HEK293T (cell line): ENCODE measurements at regions not wholly inside any gene's neighbourhood (a gene's known extent, or its start where the extent isn't known, plus 50 kb on each side); places are given as distances from the start of the nearest gene placed in this dataset.

Experiments
- CTCF ChIA-PET: fragments of 350-600 bp; formaldehyde crosslinking; extraction: SDS; loops from one replicate; lab custom pipeline; 2021; ENCODE audit warnings: antibody characterized with exemption, inconsistent platforms; lab: Yijun Ruan, JAX
- POLR2A ChIA-PET: fragments of 350-600 bp; formaldehyde crosslinking; extraction: SDS; loops from one replicate; lab custom pipeline; 2020; ENCODE audit warnings: antibody characterized with exemption, inconsistent platforms; lab: Yijun Ruan, JAX
- DNase-seq: peaks from one replicate; pipeline ENCODE4 v3.0.0; 2012; ENCODE audit warnings: mixed read lengths; ENCODE audit errors: extremely low spot score
- ARNT ChIP-seq: fragments of 450-650 bp; IDR thresholded peaks from 2 replicates; pipeline ENCODE4 v1.6.1; 2017; ENCODE audit warnings: mild to moderate bottlenecking
- BHLHE40 ChIP-seq: fragments of 450-650 bp; IDR thresholded peaks from 2 replicates; pipeline ENCODE4 v1.6.1; 2016; ENCODE audit warnings: mild to moderate bottlenecking, moderate library complexity, borderline replicate concordance
- CTBP1 ChIP-seq: fragments of 450-650 bp; IDR thresholded peaks from 2 replicates; pipeline ENCODE4 v1.6.1; 2016; ENCODE audit warnings: borderline replicate concordance
- ELF4 ChIP-seq: fragments of 450-650 bp; IDR thresholded peaks from 2 replicates; pipeline ENCODE4 v1.6.1; 2017; ENCODE audit warnings: antibody characterized with exemption
- FOXA1 ChIP-seq: fragments of 450-650 bp; IDR thresholded peaks from 2 replicates; pipeline ENCODE4 v1.6.1; 2016; ENCODE audit warnings: mild to moderate bottlenecking
- FOXK2 ChIP-seq: fragments of 450-650 bp; IDR thresholded peaks from 2 replicates; pipeline ENCODE4 v1.6.1; 2016; ENCODE audit warnings: mild to moderate bottlenecking
- FOXM1 ChIP-seq: fragments of 450-650 bp; IDR thresholded peaks from 2 replicates; pipeline ENCODE4 v1.6.1; 2017; ENCODE audit warnings: mild to moderate bottlenecking, borderline replicate concordance
- HDGF ChIP-seq: fragments of 450-650 bp; IDR thresholded peaks from 2 replicates; pipeline ENCODE4 v1.6.1; 2017; ENCODE audit warnings: antibody characterized with exemption, borderline replicate concordance
- L3MBTL2 ChIP-seq: fragments of 450-650 bp; conservative IDR thresholded peaks from 2 replicates; pipeline ENCODE4 v1.6.1; 2016; ENCODE audit warnings: mild to moderate bottlenecking
- LEF1 ChIP-seq: fragments of 450-650 bp; IDR thresholded peaks from 2 replicates; pipeline ENCODE4 v1.6.1; 2017; ENCODE audit warnings: mild to moderate bottlenecking, borderline replicate concordance
- NFRKB ChIP-seq: fragments of 450-650 bp; IDR thresholded peaks from 2 replicates; pipeline ENCODE4 v1.6.1; 2016; ENCODE audit warnings: mild to moderate bottlenecking, moderate library complexity
- PKNOX1 ChIP-seq: fragments of 450-650 bp; IDR thresholded peaks from 2 replicates; pipeline ENCODE4 v1.6.1; 2016
- SP1 ChIP-seq: fragments of 450-650 bp; IDR thresholded peaks from 2 replicates; pipeline ENCODE4 v1.6.1; 2017
- SUZ12 ChIP-seq: fragments of 450-650 bp; IDR thresholded peaks from 2 replicates; pipeline ENCODE4 v1.6.1; 2016; ENCODE audit warnings: mild to moderate bottlenecking
- TARDBP ChIP-seq: fragments of 450-650 bp; IDR thresholded peaks from 2 replicates; pipeline ENCODE4 v1.6.1; 2016
- ZNF384 ChIP-seq: fragments of 450-650 bp; IDR thresholded peaks from 2 replicates; pipeline ENCODE4 v1.6.1; 2016

DNA sequence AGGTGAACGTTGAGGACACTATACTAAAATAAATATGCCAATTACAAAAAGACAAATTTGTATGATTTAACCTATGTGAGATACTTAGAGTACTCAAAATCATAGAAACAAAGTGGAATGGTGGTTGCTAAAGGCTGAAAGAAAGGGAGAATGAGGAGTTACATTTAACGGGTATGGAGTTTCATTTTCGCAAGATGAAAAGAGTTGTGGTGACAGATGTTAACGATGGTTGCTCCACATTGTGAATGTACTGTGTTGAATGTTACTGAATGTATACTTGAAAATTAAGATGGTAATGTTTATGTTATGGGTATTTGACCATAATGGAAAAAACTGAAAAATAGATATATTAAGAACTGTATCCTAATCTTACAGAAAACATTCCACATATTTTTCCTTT, 51.3 kb upstream of the MOCS2 start:
- ChIA-PET CTCF (no interaction called here), POLR2A (no interaction called here)
- DNase-seq = no peak
- no peak for TF ChIP-seq PKNOX1
- no peak for TF ChIP-seq SUZ12
- TF ChIP-seq FOXA1 = no peak
- no peak for TF ChIP-seq BHLHE40
- no peak for TF ChIP-seq L3MBTL2
- no peak for TF ChIP-seq LEF1
- no peak for TF ChIP-seq FOXK2

DNA sequence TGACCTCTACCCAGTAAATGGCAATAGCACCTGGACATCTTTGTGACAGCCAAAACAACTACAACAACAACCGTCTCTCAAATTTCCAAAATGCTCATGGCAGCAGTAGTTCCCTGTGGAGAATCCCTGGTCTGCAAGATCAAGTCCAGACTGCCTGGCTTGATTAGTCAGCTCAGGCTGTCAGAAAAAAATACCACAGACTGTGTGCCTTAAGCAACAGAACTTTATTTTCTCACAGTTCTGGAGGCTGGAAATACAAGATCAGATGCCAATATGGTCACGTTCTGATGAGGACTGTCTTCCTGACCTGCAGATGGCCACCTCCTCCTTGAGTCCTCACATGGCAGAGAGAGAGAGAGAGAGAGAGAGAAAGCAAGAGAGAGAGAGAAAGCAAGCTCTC, 52.3 kb upstream of the MOCS2 start:
- POLR2A ChIA-PET = no interaction called here
- DNase-seq = no peak
- no peak for TF ChIP-seq CTBP1
- no peak for TF ChIP-seq ZNF384
- no peak for TF ChIP-seq TARDBP
- no peak for TF ChIP-seq HDGF
- CTCF ChIA-PET = no interaction called here

DNA sequence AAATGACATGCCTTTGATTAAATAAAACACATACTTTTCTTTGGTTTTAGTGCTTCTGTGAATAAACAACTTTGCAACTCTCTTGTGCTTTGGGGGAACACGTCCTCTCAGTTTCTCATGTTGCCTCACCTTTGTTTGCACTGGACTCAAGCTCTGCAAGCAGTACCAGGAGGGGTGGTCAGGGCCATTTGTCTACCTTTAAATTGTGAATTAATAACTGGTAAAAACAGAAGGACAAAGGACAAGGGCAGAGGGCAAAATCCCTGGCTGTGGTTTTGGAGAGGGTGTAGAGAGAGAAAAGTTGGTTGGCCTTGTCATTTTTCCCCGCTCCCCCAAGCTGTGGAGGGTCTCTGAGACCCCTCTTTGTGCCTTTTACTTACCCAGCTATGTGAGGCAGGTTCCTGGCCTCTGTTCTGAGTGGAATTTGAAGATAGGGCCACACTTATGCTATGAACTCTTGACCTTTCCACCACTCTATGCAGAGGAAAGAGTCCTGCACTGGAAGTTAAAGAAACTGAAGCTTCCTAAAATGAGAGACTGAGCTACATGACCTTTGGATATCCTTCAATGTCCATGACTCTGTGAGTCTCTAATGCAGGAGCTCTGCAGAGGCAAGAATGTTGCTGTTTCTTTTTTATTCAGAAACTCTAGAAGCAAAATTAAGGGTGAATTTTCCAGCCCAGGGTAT, 55.1 kb upstream of the MOCS2 start:
- TF ChIP-seq CTBP1 (no peak), ELF4 (no peak)
- CTCF ChIA-PET = no interaction called here
- POLR2A ChIA-PET = interaction anchor here (1.3 kb wide), 1 partner anchor 55 kb away, joined by 3 read pairs; the partner anchor contains the start of gene MOCS2
- DNase-seq = no peak

DNA sequence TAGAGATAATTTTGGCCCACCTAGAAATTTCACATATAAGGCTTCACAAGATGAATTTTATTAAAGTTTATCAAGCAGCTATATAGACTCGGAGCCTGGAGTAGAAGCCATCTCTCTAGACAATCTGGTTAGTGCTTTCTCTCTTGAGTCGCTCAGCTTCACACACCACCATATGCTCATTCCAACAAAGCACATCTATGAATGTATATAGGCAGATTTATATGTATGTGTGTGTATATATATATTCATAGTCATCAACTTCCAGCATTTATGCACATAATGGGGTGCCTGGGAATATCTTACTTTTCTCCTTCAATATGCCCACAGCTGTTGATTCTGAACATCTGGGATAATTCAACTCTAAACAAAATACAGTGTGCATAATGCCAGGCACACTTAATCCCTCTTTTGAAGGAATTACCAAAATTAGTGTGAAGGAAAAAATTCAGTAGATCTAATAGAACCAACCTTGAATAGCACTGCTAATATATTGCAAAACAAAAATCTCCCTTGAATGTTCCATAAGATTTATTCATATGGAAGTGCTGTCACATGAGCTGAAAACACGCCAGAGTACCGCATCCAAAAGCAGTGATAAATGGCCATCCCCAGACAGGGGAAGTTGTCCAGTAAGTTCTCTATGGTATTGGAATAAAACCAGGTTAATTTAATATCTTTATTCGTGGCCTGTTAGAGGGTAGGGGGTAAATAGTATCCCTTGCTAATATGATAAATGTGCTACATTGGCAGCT, 56.0 kb upstream of the MOCS2 start:
- ChIA-PET POLR2A (interaction anchor here (0.6 kb wide), 1 partner anchor 13 kb away, joined by 3 read pairs; no protein-coding TSS in a partner anchor), CTCF (no interaction called here)
- TF ChIP-seq CTBP1 = no peak
- no peak for TF ChIP-seq FOXK2
- no peak for TF ChIP-seq SUZ12
- no peak for TF ChIP-seq LEF1
- TF ChIP-seq FOXA1 = no peak
- no peak for TF ChIP-seq SP1
- no peak for TF ChIP-seq TARDBP
- TF ChIP-seq HDGF = no peak
- TF ChIP-seq NFRKB = no peak
- TF ChIP-seq L3MBTL2 = no peak
- no peak for TF ChIP-seq FOXM1
- no peak for TF ChIP-seq ARNT
- no peak for TF ChIP-seq ZNF384
- no peak for DNase-seq

- ChIA-PET POLR2A (no interaction called here), CTCF (no interaction called here)
- TF ChIP-seq LEF1 = no peak
- no peak for TF ChIP-seq FOXK2
- TF ChIP-seq FOXM1 = no peak
- TF ChIP-seq L3MBTL2 = no peak
- no peak for TF ChIP-seq ZNF384
- TF ChIP-seq BHLHE40 = no peak
- no peak for TF ChIP-seq SP1
- TF ChIP-seq ARNT = no peak
- no peak for DNase-seq
Measured at GRCh38 chr5:53166183-53166495, 56.6 kb upstream of the MOCS2 start.

- no peak for DNase-seq
- TF ChIP-seq BHLHE40 (no peak), FOXA1 (no peak), PKNOX1 (no peak), HDGF (no peak), NFRKB (no peak), CTBP1 (no peak), L3MBTL2 (no peak), ARNT (no peak), SUZ12 (no peak), FOXK2 (no peak), ELF4 (no peak), FOXM1 (no peak), TARDBP (no peak), ZNF384 (no peak), SP1 (no peak), LEF1 (no peak)
- CTCF ChIA-PET = no interaction called here
- POLR2A ChIA-PET = no interaction called here
Measured at GRCh38 chr5:53167836-53168235, 58.3 kb upstream of the MOCS2 start.

DNA sequence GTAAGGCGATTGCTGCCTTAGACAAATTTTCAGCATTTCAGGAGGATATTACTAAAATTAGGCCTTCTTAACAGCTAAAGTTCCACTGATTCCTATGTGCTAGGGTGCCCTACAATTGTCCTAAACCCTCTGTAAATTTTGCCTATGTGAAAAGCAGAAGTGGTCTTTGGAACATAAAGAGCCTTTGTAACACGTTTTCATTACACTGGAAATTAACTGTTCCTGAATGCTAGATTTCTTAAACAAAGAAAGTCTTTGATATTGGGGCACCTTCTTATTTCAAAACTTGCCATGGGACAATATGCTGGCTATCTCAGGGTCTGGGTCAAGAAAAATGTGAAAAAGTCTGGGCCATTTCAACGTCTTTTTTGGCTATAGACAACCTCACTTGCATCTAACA, 60.4 kb upstream of the MOCS2 start:
- CTCF ChIA-PET = interaction anchor here (0.5 to 0.7 kb wide), 2 partner anchors 222 to 1065 kb away, joined by 3 read pairs; no protein-coding TSS in a partner anchor
- POLR2A ChIA-PET = no interaction called here
- TF ChIP-seq HDGF = no peak
- no peak for TF ChIP-seq ELF4
- TF ChIP-seq CTBP1 = no peak
- no peak for TF ChIP-seq FOXK2
- TF ChIP-seq LEF1 = no peak
- TF ChIP-seq NFRKB = no peak
- no peak for TF ChIP-seq L3MBTL2
- no peak for TF ChIP-seq SP1
- no peak for TF ChIP-seq PKNOX1
- TF ChIP-seq TARDBP = no peak
- TF ChIP-seq FOXM1 = no peak
- TF ChIP-seq ARNT = no peak
- TF ChIP-seq BHLHE40 = no peak
- TF ChIP-seq ZNF384 = no peak
- no peak for TF ChIP-seq SUZ12
- DNase-seq = no peak
